HEK293 (cell line): ENCODE measurements at regions not wholly inside any gene's neighbourhood (a gene's known extent, or its start where the extent isn't known, plus 50 kb on each side); places are given as distances from the start of the nearest gene placed in this dataset.

Experiments used
- CTCF ChIA-PET: fragments of 350-600 bp; formaldehyde crosslinking; extraction: SDS; loops from one replicate; lab custom pipeline; 2021; ENCODE audit warnings: antibody characterized with exemption; lab: Yijun Ruan, JAX
- POLR2A ChIA-PET: fragments of 300-600 bp; formaldehyde crosslinking; extraction: SDS; loops from one replicate; lab custom pipeline; 2020; ENCODE audit warnings: antibody characterized with exemption, inconsistent platforms; lab: Yijun Ruan, JAX
- H3K27ac ChIP-seq: fragments of 200-500 bp; sonication (Bioruptor generic); 2 replicates; pipeline ENCODE4 v1.5.1; 2014; ENCODE audit warnings: low read depth, low read length, control low read depth, inconsistent platforms; ENCODE audit errors: extremely low read depth
- H3K36me3 ChIP-seq, 2 experiments: fragments of 200-500 bp in 1 of 2; sonication (Bioruptor generic) in 1 of 2; 1 replicate in 1 of 2; 2 replicates in 1 of 2; pipeline ENCODE4 v1.5.1; 2014 to 2017; ENCODE audit warnings: inconsistent platforms in 2 of 2, low read length in 2 of 2; ENCODE audit not compliant: control insufficient read depth in 2 of 2, insufficient read depth in 1 of 2
- H3K4me1 ChIP-seq: fragments of 200-500 bp; sonication (Bioruptor generic); 2 replicates; pipeline ENCODE4 v1.5.1; 2014; ENCODE audit warnings: mild to moderate bottlenecking, low read length, inconsistent platforms; ENCODE audit not compliant: control insufficient read depth, insufficient read depth
- H3K4me3 ChIP-seq: 2 replicates; pipeline ENCODE4 v1.5.1; 2011; ENCODE audit warnings: low read depth, mild to moderate bottlenecking, control low read depth, low read length, moderate library complexity
- H3K9me3 ChIP-seq: fragments of 200-500 bp; sonication (Bioruptor generic); 2 replicates; pipeline ENCODE4 v1.5.1; 2014; ENCODE audit warnings: low read depth, low read length, inconsistent platforms; ENCODE audit not compliant: control insufficient read depth, insufficient read depth
- SP3 ChIP-seq: fragments of 450-650 bp; formaldehyde crosslinking; IDR thresholded peaks from 2 replicates; pipeline ENCODE4 v1.5.1; 2016; ENCODE audit warnings: missing biosample characterization, missing genetic modification characterization
- ZBTB7A ChIP-seq: fragments of 450-650 bp; formaldehyde crosslinking; IDR thresholded peaks from 2 replicates; pipeline ENCODE4 v1.5.1; 2016; ENCODE audit warnings: low read depth, missing biosample characterization, missing genetic modification characterization
- ZFP37 ChIP-seq: fragments of 450-650 bp; formaldehyde crosslinking; IDR thresholded peaks from 2 replicates; pipeline ENCODE4 v1.5.1; 2016; ENCODE audit warnings: missing biosample characterization, missing genetic modification characterization
- ZFP41 ChIP-seq: fragments of 450-650 bp; formaldehyde crosslinking; IDR thresholded peaks from 2 replicates; pipeline ENCODE4 v1.5.1; 2016; ENCODE audit warnings: missing biosample characterization, missing genetic modification characterization, borderline replicate concordance
- ZFP69B ChIP-seq: fragments of 450-650 bp; formaldehyde crosslinking; IDR thresholded peaks from 2 replicates; pipeline ENCODE4 v1.5.1; 2016; ENCODE audit warnings: missing biosample characterization, missing genetic modification characterization
- ZNF23 ChIP-seq: fragments of 450-650 bp; formaldehyde crosslinking; IDR thresholded peaks from 2 replicates; pipeline ENCODE4 v1.5.1; 2016; ENCODE audit warnings: missing biosample characterization, missing genetic modification characterization, borderline replicate concordance
- ZNF24 ChIP-seq: fragments of 450-650 bp; formaldehyde crosslinking; IDR thresholded peaks from 2 replicates; pipeline ENCODE4 v1.5.1; 2016; ENCODE audit warnings: missing biosample characterization, missing genetic modification characterization
- ZNF354C ChIP-seq: fragments of 450-650 bp; formaldehyde crosslinking; IDR thresholded peaks from 2 replicates; pipeline ENCODE4 v1.5.1; 2016; ENCODE audit warnings: missing biosample characterization, missing genetic modification characterization, low read depth, borderline replicate concordance
- ZNF426 ChIP-seq: fragments of 450-650 bp; formaldehyde crosslinking; IDR thresholded peaks from 2 replicates; pipeline ENCODE4 v1.5.1; 2017; ENCODE audit warnings: missing biosample characterization, missing genetic modification characterization, mild to moderate bottlenecking, inconsistent platforms, moderate library complexity
- ZNF433 ChIP-seq: fragments of 450-650 bp; formaldehyde crosslinking; IDR thresholded peaks from 2 replicates; pipeline ENCODE4 v1.5.1; 2016; ENCODE audit warnings: missing biosample characterization, missing genetic modification characterization, low read depth
- ZNF48 ChIP-seq: fragments of 450-650 bp; formaldehyde crosslinking; IDR thresholded peaks from 2 replicates; pipeline ENCODE4 v1.5.1; 2016; ENCODE audit warnings: missing biosample characterization, missing genetic modification characterization
- ZNF629 ChIP-seq: fragments of 450-650 bp; formaldehyde crosslinking; IDR thresholded peaks from 2 replicates; pipeline ENCODE4 v1.5.1; 2017; ENCODE audit warnings: missing biosample characterization, missing genetic modification characterization
- ZNF777 ChIP-seq: fragments of 450-650 bp; formaldehyde crosslinking; IDR thresholded peaks from 2 replicates; pipeline ENCODE4 v1.5.1; 2017; ENCODE audit warnings: missing biosample characterization, missing genetic modification characterization, borderline replicate concordance
- ZNF785 ChIP-seq: fragments of 450-650 bp; formaldehyde crosslinking; IDR thresholded peaks from 2 replicates; pipeline ENCODE4 v1.5.1; 2016; ENCODE audit warnings: missing biosample characterization, missing genetic modification characterization
- TF ChIP-seq, protein P1 (sequence below): fragments of 450-650 bp; formaldehyde crosslinking; IDR thresholded peaks from 2 replicates; pipeline ENCODE4 v1.5.1; 2016; ENCODE audit warnings: missing biosample characterization, missing genetic modification characterization, borderline replicate concordance
- TF ChIP-seq, protein P2 (sequence below): fragments of 450-650 bp; formaldehyde crosslinking; IDR thresholded peaks from 2 replicates; pipeline ENCODE4 v1.5.1; 2016; ENCODE audit warnings: missing biosample characterization, missing genetic modification characterization, borderline replicate concordance
- TF ChIP-seq, protein P3 (sequence below): fragments of 450-650 bp; formaldehyde crosslinking; IDR thresholded peaks from 2 replicates; pipeline ENCODE4 v1.5.0; 2017; ENCODE audit warnings: missing biosample characterization, missing genetic modification characterization, borderline replicate concordance
- TF ChIP-seq, protein P4 (sequence below): fragments of 450-650 bp; formaldehyde crosslinking; IDR thresholded peaks from 2 replicates; pipeline ENCODE4 v1.5.1; 2016; ENCODE audit warnings: missing biosample characterization, missing genetic modification characterization
- TF ChIP-seq, protein P5 (sequence below): fragments of 450-650 bp; IDR thresholded peaks from 2 replicates; pipeline ENCODE4 v1.5.1; 2018; ENCODE audit warnings: missing biosample characterization, missing genetic modification characterization
- TF ChIP-seq, protein P6 (sequence below): fragments of 450-650 bp; formaldehyde crosslinking; IDR thresholded peaks from 2 replicates; pipeline ENCODE4 v1.5.1; 2017; ENCODE audit warnings: missing biosample characterization, missing genetic modification characterization

DNA sequence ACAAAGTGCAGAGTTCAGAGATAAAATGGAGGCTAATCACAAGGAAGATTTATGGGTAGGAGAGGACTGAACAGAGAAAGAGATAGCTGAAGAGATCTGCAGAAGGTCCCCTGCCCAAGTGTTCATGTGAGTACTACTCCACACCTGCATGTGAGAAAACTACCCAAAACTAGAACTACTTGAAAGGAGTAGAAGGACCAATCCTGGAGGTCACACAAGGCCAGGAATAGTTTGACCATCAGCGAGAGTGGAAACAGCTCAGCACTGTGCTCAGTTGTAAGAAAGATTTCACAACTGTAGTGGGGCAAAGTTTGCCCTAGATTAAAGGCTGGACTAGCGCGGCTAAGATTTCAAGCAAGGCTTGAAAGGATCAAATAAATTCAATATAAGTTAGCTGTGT, 422.7 kb upstream of the LCORL start:
- Histone ChIP-seq H3K36me3 (no peaks in the 10 kb centered on the region), H3K9me3 (no peaks in the 10 kb centered on the region), H3K4me1 (no peaks in the 10 kb centered on the region)
- POLR2A ChIA-PET, result no interaction called here
- TF ChIP-seq, protein P1, sequence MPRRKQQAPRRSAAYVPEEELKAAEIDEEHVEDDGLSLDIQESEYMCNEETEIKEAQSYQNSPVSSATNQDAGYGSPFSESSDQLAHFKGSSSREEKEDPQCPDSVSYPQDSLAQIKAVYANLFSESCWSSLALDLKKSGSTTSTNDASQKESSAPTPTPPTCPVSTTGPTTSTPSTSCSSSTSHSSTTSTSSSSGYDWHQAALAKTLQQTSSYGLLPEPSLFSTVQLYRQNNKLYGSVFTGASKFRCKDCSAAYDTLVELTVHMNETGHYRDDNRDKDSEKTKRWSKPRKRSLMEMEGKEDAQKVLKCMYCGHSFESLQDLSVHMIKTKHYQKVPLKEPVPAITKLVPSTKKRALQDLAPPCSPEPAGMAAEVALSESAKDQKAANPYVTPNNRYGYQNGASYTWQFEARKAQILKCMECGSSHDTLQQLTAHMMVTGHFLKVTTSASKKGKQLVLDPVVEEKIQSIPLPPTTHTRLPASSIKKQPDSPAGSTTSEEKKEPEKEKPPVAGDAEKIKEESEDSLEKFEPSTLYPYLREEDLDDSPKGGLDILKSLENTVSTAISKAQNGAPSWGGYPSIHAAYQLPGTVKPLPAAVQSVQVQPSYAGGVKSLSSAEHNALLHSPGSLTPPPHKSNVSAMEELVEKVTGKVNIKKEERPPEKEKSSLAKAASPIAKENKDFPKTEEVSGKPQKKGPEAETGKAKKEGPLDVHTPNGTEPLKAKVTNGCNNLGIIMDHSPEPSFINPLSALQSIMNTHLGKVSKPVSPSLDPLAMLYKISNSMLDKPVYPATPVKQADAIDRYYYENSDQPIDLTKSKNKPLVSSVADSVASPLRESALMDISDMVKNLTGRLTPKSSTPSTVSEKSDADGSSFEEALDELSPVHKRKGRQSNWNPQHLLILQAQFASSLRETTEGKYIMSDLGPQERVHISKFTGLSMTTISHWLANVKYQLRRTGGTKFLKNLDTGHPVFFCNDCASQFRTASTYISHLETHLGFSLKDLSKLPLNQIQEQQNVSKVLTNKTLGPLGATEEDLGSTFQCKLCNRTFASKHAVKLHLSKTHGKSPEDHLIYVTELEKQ (tag by site-specific recombination), result no peak
- TF ChIP-seq, protein P2, sequence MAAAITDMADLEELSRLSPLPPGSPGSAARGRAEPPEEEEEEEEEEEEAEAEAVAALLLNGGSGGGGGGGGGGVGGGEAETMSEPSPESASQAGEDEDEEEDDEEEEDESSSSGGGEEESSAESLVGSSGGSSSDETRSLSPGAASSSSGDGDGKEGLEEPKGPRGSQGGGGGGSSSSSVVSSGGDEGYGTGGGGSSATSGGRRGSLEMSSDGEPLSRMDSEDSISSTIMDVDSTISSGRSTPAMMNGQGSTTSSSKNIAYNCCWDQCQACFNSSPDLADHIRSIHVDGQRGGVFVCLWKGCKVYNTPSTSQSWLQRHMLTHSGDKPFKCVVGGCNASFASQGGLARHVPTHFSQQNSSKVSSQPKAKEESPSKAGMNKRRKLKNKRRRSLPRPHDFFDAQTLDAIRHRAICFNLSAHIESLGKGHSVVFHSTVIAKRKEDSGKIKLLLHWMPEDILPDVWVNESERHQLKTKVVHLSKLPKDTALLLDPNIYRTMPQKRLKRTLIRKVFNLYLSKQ (tag by site-specific recombination), result no peak
- no peak for TF ChIP-seq ZBTB7A (tag by site-specific recombination)
- no peak for TF ChIP-seq ZNF629 (tag by site-specific recombination)
- TF ChIP-seq ZNF24, result no peak
- no peak for TF ChIP-seq ZFP41 (tag by site-specific recombination)
- no peak for TF ChIP-seq ZNF433
- TF ChIP-seq, protein P3, sequence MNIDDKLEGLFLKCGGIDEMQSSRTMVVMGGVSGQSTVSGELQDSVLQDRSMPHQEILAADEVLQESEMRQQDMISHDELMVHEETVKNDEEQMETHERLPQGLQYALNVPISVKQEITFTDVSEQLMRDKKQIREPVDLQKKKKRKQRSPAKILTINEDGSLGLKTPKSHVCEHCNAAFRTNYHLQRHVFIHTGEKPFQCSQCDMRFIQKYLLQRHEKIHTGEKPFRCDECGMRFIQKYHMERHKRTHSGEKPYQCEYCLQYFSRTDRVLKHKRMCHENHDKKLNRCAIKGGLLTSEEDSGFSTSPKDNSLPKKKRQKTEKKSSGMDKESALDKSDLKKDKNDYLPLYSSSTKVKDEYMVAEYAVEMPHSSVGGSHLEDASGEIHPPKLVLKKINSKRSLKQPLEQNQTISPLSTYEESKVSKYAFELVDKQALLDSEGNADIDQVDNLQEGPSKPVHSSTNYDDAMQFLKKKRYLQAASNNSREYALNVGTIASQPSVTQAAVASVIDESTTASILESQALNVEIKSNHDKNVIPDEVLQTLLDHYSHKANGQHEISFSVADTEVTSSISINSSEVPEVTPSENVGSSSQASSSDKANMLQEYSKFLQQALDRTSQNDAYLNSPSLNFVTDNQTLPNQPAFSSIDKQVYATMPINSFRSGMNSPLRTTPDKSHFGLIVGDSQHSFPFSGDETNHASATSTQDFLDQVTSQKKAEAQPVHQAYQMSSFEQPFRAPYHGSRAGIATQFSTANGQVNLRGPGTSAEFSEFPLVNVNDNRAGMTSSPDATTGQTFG (tag by site-specific recombination), result no peak
- no peak for TF ChIP-seq ZNF48 (tag by site-specific recombination)
- no peak for TF ChIP-seq ZNF426 (tag by site-specific recombination)
- no peak for TF ChIP-seq ZNF777
- TF ChIP-seq ZFP37 (tag by site-specific recombination), result no peak
- TF ChIP-seq, protein P4, sequence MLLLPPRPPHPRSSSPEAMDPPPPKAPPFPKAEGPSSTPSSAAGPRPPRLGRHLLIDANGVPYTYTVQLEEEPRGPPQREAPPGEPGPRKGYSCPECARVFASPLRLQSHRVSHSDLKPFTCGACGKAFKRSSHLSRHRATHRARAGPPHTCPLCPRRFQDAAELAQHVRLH (tag by site-specific recombination), result no peak
- TF ChIP-seq ZNF785 (tag by site-specific recombination), result no peak
- TF ChIP-seq, protein P5, sequence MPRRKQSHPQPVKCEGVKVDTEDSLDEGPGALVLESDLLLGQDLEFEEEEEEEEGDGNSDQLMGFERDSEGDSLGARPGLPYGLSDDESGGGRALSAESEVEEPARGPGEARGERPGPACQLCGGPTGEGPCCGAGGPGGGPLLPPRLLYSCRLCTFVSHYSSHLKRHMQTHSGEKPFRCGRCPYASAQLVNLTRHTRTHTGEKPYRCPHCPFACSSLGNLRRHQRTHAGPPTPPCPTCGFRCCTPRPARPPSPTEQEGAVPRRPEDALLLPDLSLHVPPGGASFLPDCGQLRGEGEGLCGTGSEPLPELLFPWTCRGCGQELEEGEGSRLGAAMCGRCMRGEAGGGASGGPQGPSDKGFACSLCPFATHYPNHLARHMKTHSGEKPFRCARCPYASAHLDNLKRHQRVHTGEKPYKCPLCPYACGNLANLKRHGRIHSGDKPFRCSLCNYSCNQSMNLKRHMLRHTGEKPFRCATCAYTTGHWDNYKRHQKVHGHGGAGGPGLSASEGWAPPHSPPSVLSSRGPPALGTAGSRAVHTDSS (tag by site-specific recombination), result no peak
- TF ChIP-seq, protein P6, sequence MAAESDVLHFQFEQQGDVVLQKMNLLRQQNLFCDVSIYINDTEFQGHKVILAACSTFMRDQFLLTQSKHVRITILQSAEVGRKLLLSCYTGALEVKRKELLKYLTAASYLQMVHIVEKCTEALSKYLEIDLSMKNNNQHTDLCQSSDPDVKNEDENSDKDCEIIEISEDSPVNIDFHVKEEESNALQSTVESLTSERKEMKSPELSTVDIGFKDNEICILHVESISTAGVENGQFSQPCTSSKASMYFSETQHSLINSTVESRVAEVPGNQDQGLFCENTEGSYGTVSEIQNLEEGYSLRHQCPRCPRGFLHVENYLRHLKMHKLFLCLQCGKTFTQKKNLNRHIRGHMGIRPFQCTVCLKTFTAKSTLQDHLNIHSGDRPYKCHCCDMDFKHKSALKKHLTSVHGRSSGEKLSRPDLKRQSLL (tag by site-specific recombination), result no peak
- no peak for TF ChIP-seq ZNF23 (tag by site-specific recombination)
- no peak for TF ChIP-seq ZNF354C (tag by site-specific recombination)
- TF ChIP-seq SP3 (tag by site-specific recombination), result no peak
- TF ChIP-seq ZFP69B (tag by site-specific recombination), result no peak
- TF ChIP-seq, all 188 proteins: peak for 0
- CTCF ChIA-PET, result interaction anchor here (0.7 kb wide), 1 partner anchor 23 kb away, joined by 5 read pairs; no protein-coding TSS in a partner anchor
- Histone ChIP-seq H3K4me3 (no peak overlapping the region), H3K27ac (no peak overlapping the region)
